ENCODE measurements at regions not wholly inside any gene's neighbourhood (a gene's known extent, or its start where the extent isn't known, plus 50 kb on each side); places are given as distances from the start of the nearest gene placed in this dataset.

DNA sequence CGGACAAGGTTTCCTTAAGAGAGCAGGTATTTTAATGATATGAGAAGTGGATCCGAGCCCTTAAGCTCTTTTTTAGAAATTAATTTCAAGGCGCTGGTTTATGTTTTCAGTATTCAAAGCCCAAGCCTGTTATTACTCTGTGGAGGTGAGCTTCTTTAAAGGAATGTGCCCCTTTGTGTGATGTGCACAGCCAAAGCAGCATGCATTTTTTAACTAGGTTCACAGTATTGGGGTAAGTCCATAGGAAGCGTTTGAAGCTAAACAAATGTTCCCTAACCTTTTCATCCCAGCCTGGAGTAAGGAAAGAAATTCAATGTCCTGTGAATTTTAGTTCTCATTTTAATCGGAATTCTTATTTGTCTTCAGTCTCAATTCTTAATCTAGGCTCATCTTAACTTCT lies 217.5 kb downstream of the KCTD12 start:
- no peak for TF ChIP-seq CTCF (IDR thresholded peaks at IDR 0.05)
- no peak for TF ChIP-seq POLR2A (IDR thresholded peaks at IDR 0.05)
- TF ChIP-seq POLR2AphosphoS5 (IDR thresholded peaks at IDR 0.05), result no peak
- no peak for TF ChIP-seq EP300 (IDR thresholded peaks at IDR 0.05)
